ENCODE measurements at regions not wholly inside any gene's neighbourhood (a gene's known extent, or its start where the extent isn't known, plus 50 kb on each side); places are given as distances from the start of the nearest gene placed in this dataset.
A peak's percentile ranks its signal among the peaks of the same experiment; 100 is the strongest.
"Not testable (repeated sequence)": the region's sequence is repeated elsewhere in the genome, so short reads cannot be mapped to it uniquely, and the experiment has no call there.

GRCh38 chrX:110519906-110520452 is 161.3 kb downstream of the RTL9 start:
- DNase-seq, result no peak

- not testable (repeated sequence) for DNase-seq
Measured at GRCh38 chrX:110520652-110521051, 162.0 kb downstream of the RTL9 start.

GRCh38 chrX:110531873-110532580 is 173.4 kb downstream of the RTL9 start:
- DNase-seq, result no peak

- DNase-seq, result no peak
Measured at GRCh38 chrX:110532581-110532931, 173.9 kb downstream of the RTL9 start.

- no peak for DNase-seq
Measured at GRCh38 chrX:110536816-110537215, 178.2 kb downstream of the RTL9 start.

GRCh38 chrX:110541266-110541665 is 182.6 kb downstream of the RTL9 start:
- DNase-seq, result no peak

GRCh38 chrX:110550854-110551253 is 192.2 kb downstream of the RTL9 start:
- not testable (repeated sequence) for DNase-seq

- no peak for DNase-seq
Measured at GRCh38 chrX:110557864-110558263, 199.2 kb downstream of the RTL9 start.

- DNase-seq, result no peak
Measured at GRCh38 chrX:110558406-110558805, 199.8 kb downstream of the RTL9 start.

- no peak for DNase-seq
Measured at GRCh38 chrX:110561034-110561433, 202.4 kb downstream of the RTL9 start.

- no peak for DNase-seq
Measured at GRCh38 chrX:110563282-110563681, 204.6 kb downstream of the RTL9 start.

- DNase-seq, result no peak
Measured at GRCh38 chrX:110568441-110568840, 209.8 kb downstream of the RTL9 start.

- DNase-seq, result peak; percentile 13
Measured at GRCh38 chrX:110569506-110569905, 210.9 kb downstream of the RTL9 start.

GRCh38 chrX:110578270-110578669 is 217.3 kb downstream of the CHRDL1 start:
- DNase-seq, result no peak

GRCh38 chrX:110584083-110584482 is 211.5 kb downstream of the CHRDL1 start:
- no peak for DNase-seq

- DNase-seq, result no peak
Measured at GRCh38 chrX:110588164-110588563, 207.5 kb downstream of the CHRDL1 start.

GRCh38 chrX:110588853-110589252 is 206.8 kb downstream of the CHRDL1 start:
- DNase-seq, result no peak

GRCh38 chrX:110600745-110601310 is 194.8 kb downstream of the CHRDL1 start:
- DNase-seq, result no peak

GRCh38 chrX:110614596-110614995 is 181.0 kb downstream of the CHRDL1 start:
- DNase-seq, result no peak
